AG09319 (cell line): ENCODE measurements at regions not wholly inside any gene's neighbourhood (a gene's known extent, or its start where the extent isn't known, plus 50 kb on each side); places are given as distances from the start of the nearest gene placed in this dataset.
A peak's percentile ranks its signal among the peaks of the same experiment; 100 is the strongest.

Source experiments
- DNase-seq: peaks from one replicate; pipeline ENCODE4 v3.0.0-alpha.2; 2010; ENCODE audit warnings: low read depth; ENCODE audit errors: extremely low read depth
- CTCF ChIP-seq: IDR thresholded peaks from 2 replicates; pipeline ENCODE4 v1.5.1; 2011; ENCODE audit warnings: low read depth, mild to moderate bottlenecking, inconsistent platforms, low read length, moderate library complexity

DNA sequence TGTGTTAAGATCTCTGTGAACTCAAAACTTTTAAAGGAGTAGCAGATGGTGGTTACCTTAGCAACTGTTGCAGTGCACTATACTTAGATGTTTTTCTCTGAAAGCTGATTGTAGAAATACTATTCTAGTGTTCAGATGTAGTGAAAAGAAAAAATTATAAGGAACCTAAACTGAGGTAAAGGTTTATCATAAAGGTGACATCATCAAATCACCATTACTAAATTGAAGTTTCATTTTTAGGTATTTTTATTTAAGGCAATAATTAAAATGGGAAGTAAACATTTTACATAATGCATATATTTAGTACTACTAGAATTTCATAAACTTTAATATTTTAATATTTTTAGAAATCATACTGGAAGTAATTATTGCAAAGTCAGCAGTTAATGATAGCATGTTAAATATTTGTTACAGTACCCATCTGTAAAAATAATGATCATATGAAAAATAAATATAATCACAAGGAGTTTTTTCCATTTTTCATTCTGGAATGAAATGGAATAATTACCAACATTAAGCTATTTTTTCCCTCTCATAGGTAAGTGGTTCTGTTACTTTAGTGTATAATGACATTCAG, 141.1 kb upstream of the NAV3 start:
- TF ChIP-seq CTCF = no peak

GRCh38 chr12:77687321-77687720, 143.4 kb upstream of the NAV3 start:
- peak; percentile 54 for DNase-seq
- TF ChIP-seq CTCF = no peak

More for the DNA sequence above, 141.1 kb upstream of the NAV3 start:
- no peak for DNase-seq

- DNase-seq = no peak
- TF ChIP-seq CTCF = peak; percentile 9
Observed at GRCh38 chr12:77686760-77687159, 143.9 kb upstream of the NAV3 start.

DNA sequence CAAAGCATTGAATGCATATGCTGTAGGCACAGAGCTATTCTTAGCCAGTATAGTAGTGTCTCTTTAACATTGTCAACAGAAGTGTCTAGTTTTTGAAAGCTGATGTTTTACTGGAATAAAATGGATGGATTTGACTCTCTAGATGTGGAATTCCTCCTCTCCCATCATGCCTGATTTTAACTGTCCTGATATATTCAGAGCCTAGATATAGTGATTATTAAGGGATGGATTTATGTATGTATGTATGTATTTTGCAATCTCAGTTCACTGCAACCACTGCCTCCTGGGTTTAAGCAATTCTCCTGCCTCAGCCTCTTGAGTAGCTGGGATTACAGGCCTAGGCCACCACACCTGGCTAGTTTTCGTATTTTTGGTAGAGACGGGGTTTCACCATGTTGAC, 144.8 kb upstream of the NAV3 start:
- no peak for TF ChIP-seq CTCF
- no peak for DNase-seq

DNA sequence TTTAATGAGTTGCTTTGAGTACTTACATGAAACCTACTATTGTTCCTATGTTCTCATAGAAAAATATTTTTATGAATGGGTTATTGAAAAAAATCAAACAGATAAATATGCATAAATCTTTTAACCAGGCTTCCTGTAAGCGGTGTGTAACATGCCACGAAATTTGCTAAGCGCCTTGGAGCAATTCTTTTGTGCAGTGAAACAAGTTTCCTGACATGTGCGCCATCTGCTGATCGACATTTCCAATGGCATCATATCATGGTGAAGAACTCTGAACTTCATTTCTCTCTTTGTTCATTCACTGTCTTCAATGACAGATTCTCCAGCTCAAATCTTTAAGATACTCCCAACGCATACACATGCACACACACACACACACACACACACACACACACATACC, 145.6 kb upstream of the NAV3 start:
- TF ChIP-seq CTCF = peak; percentile 70

DNA sequence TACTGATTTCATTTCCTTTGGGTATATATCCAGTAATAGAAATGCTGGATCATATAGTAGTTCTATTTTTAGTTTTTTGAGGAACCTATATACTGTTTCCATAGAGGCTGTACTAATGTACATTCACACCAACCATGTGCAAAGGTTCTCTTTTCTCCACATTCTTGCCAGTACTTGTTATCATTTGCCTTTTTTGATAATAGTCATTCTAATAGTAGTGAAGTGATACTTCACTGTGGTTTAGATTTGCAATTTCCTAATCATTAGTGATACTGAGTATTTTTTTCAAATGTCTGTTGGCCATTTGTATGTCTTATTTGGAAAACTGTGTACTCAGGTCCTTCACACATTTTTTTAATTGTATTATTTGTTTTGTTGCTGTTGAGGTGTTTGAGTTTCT, 148.2 kb upstream of the NAV3 start:
- no peak for TF ChIP-seq CTCF
- no peak for DNase-seq

More for the DNA sequence above, 145.6 kb upstream of the NAV3 start:
- DNase-seq = peak; percentile 64

GRCh38 chr12:77681726-77682125, 149.0 kb upstream of the NAV3 start:
- DNase-seq = no peak
- TF ChIP-seq CTCF = no peak
